Aorta (tissue), 5 donors: ENCODE measurements at regions not wholly inside any gene's neighbourhood (a gene's known extent, or its start where the extent isn't known, plus 50 kb on each side); places are given as distances from the start of the nearest gene placed in this dataset.
A peak's percentile ranks its signal among the peaks of the same experiment; 100 is the strongest.

ENCODE experiments used
- ATAC-seq: fragments of 200-7000 bp; cut with Tn5 transposase; one replicate; pipeline ENCODE4 v1.9.1; 2022; ENCODE audit warnings: moderate library complexity; ENCODE audit not compliant: low FRiP score
- DNase-seq, 2 donors: peaks; one replicate each; pipeline ENCODE4 v3.0.0-alpha.2; 2020
- H3K27ac ChIP-seq, 2 donors: one replicate each; pipeline ENCODE4 v1.5.1; 2013; ENCODE audit warnings: low read length in 2 of 2, mild to moderate bottlenecking in 2 of 2, moderate library complexity in 2 of 2, control low read depth in 1 of 2, inconsistent platforms in 1 of 2, low read depth in 1 of 2
- H3K27me3 ChIP-seq, 2 donors: one replicate each; pipeline ENCODE4 v1.6.1; 2013; ENCODE audit warnings: control low read depth in 1 of 2, low read length in 1 of 2, mild to moderate bottlenecking in 1 of 2, moderate library complexity in 1 of 2; ENCODE audit not compliant: insufficient read depth in 2 of 2, control insufficient read depth in 1 of 2
- H3K36me3 ChIP-seq, 2 donors: one replicate each; pipeline ENCODE4 v1.6.1; 2013; ENCODE audit warnings: control low read depth in 1 of 2, low read length in 1 of 2, mild to moderate bottlenecking in 1 of 2; ENCODE audit not compliant: insufficient read depth in 2 of 2, control insufficient read depth in 1 of 2
- H3K4me1 ChIP-seq, 2 donors: one replicate each; pipeline ENCODE4 v1.6.1; 2013; ENCODE audit warnings: low read length in 2 of 2, control low read depth in 1 of 2, mild to moderate bottlenecking in 1 of 2, moderate library complexity in 1 of 2; ENCODE audit not compliant: insufficient read depth in 2 of 2, control insufficient read depth in 1 of 2
- H3K4me3 ChIP-seq, 2 donors: one replicate each; pipeline ENCODE4 v1.5.1; 2013; ENCODE audit warnings: low read length in 2 of 2, control low read depth in 1 of 2, mild to moderate bottlenecking in 1 of 2
- H3K9me3 ChIP-seq: one replicate; pipeline ENCODE4 v1.6.1; 2013; ENCODE audit warnings: mild to moderate bottlenecking, low read length; ENCODE audit not compliant: control insufficient read depth
- WGBS, 2 donors: extraction: QIAGEN DNeasy Blood & Tissue Kit; methylation state at CpG; one replicate each; pipeline ENCODE4 v1.1.7; 2013; 5-methylcytosine and 5-hydroxymethylcytosine counted together
- intact Hi-C, 2 donors: fragments of 100-400 bp; cut with DNase I; formaldehyde crosslinking; loops; one replicate each; pipeline versions ENCODE4 v1.14.2 to v1.15.0; 2022
- donor health status: healthy with polysubstance abuse.
- donor health status: Bipolar disorder and iron deficiency.
- donor health status: DM: no; HTN: no; CAD: no.
- donor health status: DM: no; HTN: no; CAD: no.
- donor health status: DM: yes; HTN: yes; CAD: no.

- H3K4me3 ChIP-seq, result no peak overlapping the region
- 94% methylated on average over 5 of the region's 5 CpGs for WGBS, 2 donors
- no peaks in the 10 kb centered on the region for H3K36me3 ChIP-seq
- intact Hi-C loops, result no loop called here
- H3K27ac ChIP-seq, result no peak overlapping the region
- H3K27me3 ChIP-seq, result no peaks in the 10 kb centered on the region
- H3K9me3 ChIP-seq, result no peaks in the 10 kb centered on the region
- ATAC-seq (no peak), DNase-seq (no peak)
- no peaks in the 10 kb centered on the region for H3K4me1 ChIP-seq
These were observed 1417.7 kb downstream of the ARAP2 start for GRCh38 chr4:34826660-34827059.

GRCh38 chr4:34845926-34846325 is 1398.4 kb downstream of the ARAP2 start:
- DNase-seq, result no peak
- intact Hi-C loops, result no loop called here
- Histone ChIP-seq H3K9me3 (peaks cover 1% of the 10 kb centered on the region), H3K4me1 (no peaks in the 10 kb centered on the region), H3K4me3 (no peak overlapping the region), H3K27me3 (no peaks in the 10 kb centered on the region), H3K27ac (no peak overlapping the region), H3K36me3 (no peaks in the 10 kb centered on the region)
- ATAC-seq, result no peak

- no peak for ATAC-seq
These were observed 1393.9 kb downstream of the ARAP2 start for GRCh38 chr4:34850421-34850820.

GRCh38 chr4:34850968-34851367 is 1393.3 kb downstream of the ARAP2 start:
- Histone ChIP-seq H3K36me3 (no peaks in the 10 kb centered on the region), H3K27ac (no peak overlapping the region), H3K4me3 (no peak overlapping the region), H3K9me3 (peaks cover 1% of the 10 kb centered on the region), H3K27me3 (no peaks in the 10 kb centered on the region), H3K4me1 (no peaks in the 10 kb centered on the region)
- ATAC-seq, result no peak
- WGBS, 2 donors, result 10 to 16% methylated on average over 4 of the region's 4 CpGs
- intact Hi-C loops, result no loop called here
- no peak for DNase-seq

More at GRCh38 chr4:34850421-34850820, 1393.9 kb downstream of the ARAP2 start:
- intact Hi-C loops, result no loop called here
- Histone ChIP-seq H3K4me3 (no peak overlapping the region), H3K4me1 (no peaks in the 10 kb centered on the region), H3K36me3 (no peaks in the 10 kb centered on the region), H3K27ac (no peak overlapping the region), H3K9me3 (peaks cover 1% of the 10 kb centered on the region), H3K27me3 (no peaks in the 10 kb centered on the region)
- WGBS, 2 donors, result 60 to 67% methylated on average over 2 of the region's 2 CpGs
- no peak for DNase-seq

- H3K36me3 ChIP-seq, result no peaks in the 10 kb centered on the region
- no peak overlapping the region for H3K4me3 ChIP-seq
- 3 to 15% methylated on average over 2 of the region's 2 CpGs for WGBS, 2 donors
- intact Hi-C loops, result no loop called here
- no peaks in the 10 kb centered on the region for H3K4me1 ChIP-seq
- ATAC-seq (no peak), DNase-seq (no peak)
- H3K27me3 ChIP-seq, result no peaks in the 10 kb centered on the region
- no peak overlapping the region for H3K27ac ChIP-seq
- peaks cover 1% of the 10 kb centered on the region for H3K9me3 ChIP-seq
These were observed 1392.9 kb downstream of the ARAP2 start for GRCh38 chr4:34851411-34851810.

GRCh38 chr4:34854451-34854850 is 1389.9 kb downstream of the ARAP2 start:
- ATAC-seq, result no peak
- intact Hi-C loops, result no loop called here
- WGBS, 2 donors, result 81 to 82% methylated on average over 1 of the region's 1 CpG
- Histone ChIP-seq H3K27me3 (no peaks in the 10 kb centered on the region), H3K36me3 (no peaks in the 10 kb centered on the region), H3K9me3 (no peaks in the 10 kb centered on the region), H3K27ac (no peak overlapping the region), H3K4me1 (no peaks in the 10 kb centered on the region), H3K4me3 (no peak overlapping the region)
- DNase-seq, result peak in 1 of 2 donors; percentile 35

GRCh38 chr4:34861666-34862065 is 1382.6 kb downstream of the ARAP2 start:
- Histone ChIP-seq H3K4me3 (no peak overlapping the region), H3K4me1 (no peaks in the 10 kb centered on the region), H3K27ac (no peak overlapping the region), H3K9me3 (no peaks in the 10 kb centered on the region), H3K36me3 (no peaks in the 10 kb centered on the region), H3K27me3 (no peaks in the 10 kb centered on the region)
- no peak for DNase-seq
- WGBS, 2 donors, result 32 to 37% methylated on average over 4 of the region's 4 CpGs
- no peak for ATAC-seq
- intact Hi-C loops, result no loop called here

GRCh38 chr4:34878961-34879360 is 1365.4 kb downstream of the ARAP2 start:
- ATAC-seq, result no peak

GRCh38 chr4:34880246-34880645 is 1364.1 kb downstream of the ARAP2 start:
- Histone ChIP-seq H3K4me3 (no peak overlapping the region), H3K9me3 (no peaks in the 10 kb centered on the region), H3K27ac (no peak overlapping the region), H3K4me1 (no peaks in the 10 kb centered on the region), H3K36me3 (no peaks in the 10 kb centered on the region), H3K27me3 (no peaks in the 10 kb centered on the region)
- WGBS, 2 donors, result 62 to 68% methylated on average over 2 of the region's 2 CpGs
- intact Hi-C loops, result no loop called here
- no peak for ATAC-seq
- DNase-seq, result no peak

More at GRCh38 chr4:34878961-34879360, 1365.4 kb downstream of the ARAP2 start:
- H3K27me3 ChIP-seq, result no peaks in the 10 kb centered on the region
- no peaks in the 10 kb centered on the region for H3K4me1 ChIP-seq
- no peaks in the 10 kb centered on the region for H3K9me3 ChIP-seq
- no peaks in the 10 kb centered on the region for H3K36me3 ChIP-seq
- H3K4me3 ChIP-seq, result no peak overlapping the region
- no peak for DNase-seq
- intact Hi-C loops, result no loop called here
- H3K27ac ChIP-seq, result no peak overlapping the region
- WGBS, 2 donors, result 55 to 67% methylated on average over 2 of the region's 2 CpGs
